Tongue (tissue), 1 donor: ENCODE measurements at regions not wholly inside any gene's neighbourhood (a gene's known extent, or its start where the extent isn't known, plus 50 kb on each side); places are given as distances from the start of the nearest gene placed in this dataset.
"Not testable (repeated sequence)": the region's sequence is repeated elsewhere in the genome, so short reads cannot be mapped to it uniquely, and the experiment has no call there.

Experiments
- DNase-seq: peaks from one replicate; pipeline ENCODE4 v3.0.0-alpha.2; 2015

GRCh38 chr22:33971561-33971961 is 51.3 kb upstream of the LARGE1 start:
- DNase-seq = peak; percentile 68

GRCh38 chr22:33975841-33976240 is 55.6 kb upstream of the LARGE1 start:
- DNase-seq = no peak

GRCh38 chr22:33983558-33983957 is 63.3 kb upstream of the LARGE1 start:
- DNase-seq = no peak

GRCh38 chr22:33984211-33984610 is 63.9 kb upstream of the LARGE1 start:
- no peak for DNase-seq

GRCh38 chr22:33984656-33985285 is 64.5 kb upstream of the LARGE1 start:
- peak; percentile 61 for DNase-seq

- DNase-seq = no peak
Observed at GRCh38 chr22:33985506-33985905, 65.2 kb upstream of the LARGE1 start.

- no peak for DNase-seq
Observed at GRCh38 chr22:33986167-33986771, 66.0 kb upstream of the LARGE1 start.

- no peak for DNase-seq
Observed at GRCh38 chr22:33986954-33987353, 66.7 kb upstream of the LARGE1 start.

- not testable (repeated sequence) for DNase-seq
Observed at GRCh38 chr22:33989263-33989662, 69.0 kb upstream of the LARGE1 start.

- DNase-seq = no peak
Observed at GRCh38 chr22:33991620-33992019, 71.3 kb upstream of the LARGE1 start.

GRCh38 chr22:33996824-33997223 is 76.5 kb upstream of the LARGE1 start:
- DNase-seq = no peak

- no peak for DNase-seq
Observed at GRCh38 chr22:34000879-34001526, 80.7 kb upstream of the LARGE1 start.

- DNase-seq = no peak
Observed at GRCh38 chr22:34001701-34002466, 81.6 kb upstream of the LARGE1 start.

- DNase-seq = no peak
Observed at GRCh38 chr22:34004058-34004457, 83.8 kb upstream of the LARGE1 start.

GRCh38 chr22:34010259-34010658 is 90.0 kb upstream of the LARGE1 start:
- no peak for DNase-seq

GRCh38 chr22:34015642-34016041 is 95.4 kb upstream of the LARGE1 start:
- DNase-seq = no peak

GRCh38 chr22:34017205-34017604 is 96.9 kb upstream of the LARGE1 start:
- peak; percentile 1 for DNase-seq

GRCh38 chr22:34019190-34019845 is 99.0 kb upstream of the LARGE1 start:
- DNase-seq = no peak

- DNase-seq = no peak
Observed at GRCh38 chr22:34035209-34035608, 114.9 kb upstream of the LARGE1 start.

- DNase-seq = peak; percentile 45
Observed at GRCh38 chr22:34036931-34037330, 116.7 kb upstream of the LARGE1 start.

- no peak for DNase-seq
Observed at GRCh38 chr22:34038801-34039555, 118.7 kb upstream of the LARGE1 start.

GRCh38 chr22:34045311-34045710 is 125.0 kb upstream of the LARGE1 start:
- no peak for DNase-seq
